ENCODE measurements at regions not wholly inside any gene's neighbourhood (a gene's known extent, or its start where the extent isn't known, plus 50 kb on each side); places are given as distances from the start of the nearest gene placed in this dataset.

DNA sequence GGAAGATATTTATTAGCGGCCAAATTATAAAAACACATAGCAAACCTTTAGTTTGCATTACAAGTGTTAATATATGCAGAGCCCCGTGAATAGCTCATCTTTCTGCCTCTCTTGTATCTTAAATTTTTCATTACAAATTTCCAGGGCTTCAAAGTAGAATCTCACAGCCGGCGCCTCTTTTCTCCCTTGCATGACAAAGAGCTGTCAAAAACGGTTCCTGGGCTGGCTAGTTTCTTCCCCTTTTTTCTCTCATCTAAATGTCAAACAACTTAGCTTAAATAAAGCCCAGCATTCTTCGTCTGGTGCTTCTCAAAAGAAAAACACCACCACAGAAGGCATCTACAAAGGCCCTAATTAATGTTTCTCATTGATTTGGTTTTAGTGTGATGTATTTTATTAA lies 253.0 kb downstream of the INSC start:
- no peak for TF ChIP-seq EZH2 (IDR thresholded peaks at IDR 0.05; ENCODE audit: low read length, unreplicated experiment)
- TF ChIP-seq, protein P1, sequence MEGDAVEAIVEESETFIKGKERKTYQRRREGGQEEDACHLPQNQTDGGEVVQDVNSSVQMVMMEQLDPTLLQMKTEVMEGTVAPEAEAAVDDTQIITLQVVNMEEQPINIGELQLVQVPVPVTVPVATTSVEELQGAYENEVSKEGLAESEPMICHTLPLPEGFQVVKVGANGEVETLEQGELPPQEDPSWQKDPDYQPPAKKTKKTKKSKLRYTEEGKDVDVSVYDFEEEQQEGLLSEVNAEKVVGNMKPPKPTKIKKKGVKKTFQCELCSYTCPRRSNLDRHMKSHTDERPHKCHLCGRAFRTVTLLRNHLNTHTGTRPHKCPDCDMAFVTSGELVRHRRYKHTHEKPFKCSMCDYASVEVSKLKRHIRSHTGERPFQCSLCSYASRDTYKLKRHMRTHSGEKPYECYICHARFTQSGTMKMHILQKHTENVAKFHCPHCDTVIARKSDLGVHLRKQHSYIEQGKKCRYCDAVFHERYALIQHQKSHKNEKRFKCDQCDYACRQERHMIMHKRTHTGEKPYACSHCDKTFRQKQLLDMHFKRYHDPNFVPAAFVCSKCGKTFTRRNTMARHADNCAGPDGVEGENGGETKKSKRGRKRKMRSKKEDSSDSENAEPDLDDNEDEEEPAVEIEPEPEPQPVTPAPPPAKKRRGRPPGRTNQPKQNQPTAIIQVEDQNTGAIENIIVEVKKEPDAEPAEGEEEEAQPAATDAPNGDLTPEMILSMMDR (conservative IDR thresholded peaks at IDR 0.05; ENCODE audit: low read depth, low read length), result no peak
